Suprapubic skin (tissue), 4 donors: ENCODE measurements at regions not wholly inside any gene's neighbourhood (a gene's known extent, or its start where the extent isn't known, plus 50 kb on each side); places are given as distances from the start of the nearest gene placed in this dataset.

ENCODE experiments used
- CTCF ChIP-seq, 2 donors: fragments of 200-600 bp in 1 of 2; fragments of 450-650 bp in 1 of 2; sonication (generic) in 1 of 2; IDR thresholded peaks; one replicate each; pipeline ENCODE4 v1.5.1; 2016 to 2019; ENCODE audit warnings: antibody characterized with exemption in 2 of 2, mild to moderate bottlenecking in 1 of 2, moderate library complexity in 1 of 2
- EP300 ChIP-seq: sonication (generic); formaldehyde crosslinking; IDR thresholded peaks from one replicate; pipeline ENCODE4 v1.6.1; 2017; ENCODE audit warnings: antibody characterized with exemption
- POLR2AphosphoS5 ChIP-seq, 3 donors: sonication (generic); formaldehyde crosslinking; IDR thresholded peaks; one replicate each; pipeline ENCODE4 v1.6.1; 2017; ENCODE audit warnings: antibody characterized with exemption in 3 of 3

GRCh38 chr12:62014330-62014729 is 245.9 kb upstream of the USP15 start:
- no peak for TF ChIP-seq CTCF (IDR thresholded peaks at IDR 0.05)
- TF ChIP-seq POLR2AphosphoS5 (IDR thresholded peaks at IDR 0.05) = no peak
- TF ChIP-seq EP300 = no peak
